ENCODE measurements at regions not wholly inside any gene's neighbourhood (a gene's known extent, or its start where the extent isn't known, plus 50 kb on each side); places are given as distances from the start of the nearest gene placed in this dataset.
A peak's percentile ranks its signal among the peaks of the same experiment; 100 is the strongest.

DNA sequence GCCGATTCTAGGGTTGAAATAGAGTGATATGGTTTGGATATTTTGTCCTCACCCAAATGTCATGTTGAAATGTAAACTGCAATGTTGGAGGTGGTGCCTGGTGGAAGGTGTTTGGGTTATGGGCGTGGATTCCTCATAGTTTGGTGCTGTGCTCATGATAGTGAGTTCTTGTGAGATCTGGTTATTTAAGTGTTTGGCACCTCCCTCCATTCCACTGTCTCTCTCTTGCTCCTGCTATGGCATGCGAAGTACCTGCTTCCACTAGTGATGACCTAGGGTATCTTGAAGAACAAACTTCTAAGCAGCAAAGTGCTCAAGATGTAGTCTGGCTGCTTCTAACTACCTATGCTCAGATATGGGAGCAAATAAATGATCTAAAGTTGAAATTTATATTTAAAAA lies 56.0 kb upstream of the TSPAN18 start:
- Histone ChIP-seq H3K36me3 (ENCODE audit: insufficient read depth, low read length) (no peaks in the 10 kb centered on the region), H3K4me1 (ENCODE audit: insufficient read depth, low read length) (no peaks in the 10 kb centered on the region), H3K9me3 (ENCODE audit: low read length) (no peaks in the 10 kb centered on the region), H3K27ac (ENCODE audit: low read depth, low read length) (no peak overlapping the region), H3K27me3 (ENCODE audit: insufficient read depth, low read length, poor library complexity, severe bottlenecking) (no peaks in the 10 kb centered on the region), H3K4me3 (ENCODE audit: low read length) (no peak overlapping the region)
- H3K9me3 Mint-ChIP-seq = peaks cover 0 to 11% (median 4%) of the 10 kb centered on the region in 5 donors
- CTCF ChIA-PET = no interaction called here
- POLR2A ChIA-PET = no interaction called here
- no peak overlapping the region for H3K4me3 Mint-ChIP-seq
- peaks cover 0 to 7% (median 4%) of the 10 kb centered on the region in 3 donors for H3K4me1 Mint-ChIP-seq
- no peak overlapping the region for H3K27ac Mint-ChIP-seq
- H3K36me3 Mint-ChIP-seq = peaks cover 0 to 22% (median 3%) of the 10 kb centered on the region in 3 donors
- no peak for DNase-seq
- H3K27me3 Mint-ChIP-seq = peaks cover 4 to 17% of the 10 kb centered on the region in 2 donors

DNA sequence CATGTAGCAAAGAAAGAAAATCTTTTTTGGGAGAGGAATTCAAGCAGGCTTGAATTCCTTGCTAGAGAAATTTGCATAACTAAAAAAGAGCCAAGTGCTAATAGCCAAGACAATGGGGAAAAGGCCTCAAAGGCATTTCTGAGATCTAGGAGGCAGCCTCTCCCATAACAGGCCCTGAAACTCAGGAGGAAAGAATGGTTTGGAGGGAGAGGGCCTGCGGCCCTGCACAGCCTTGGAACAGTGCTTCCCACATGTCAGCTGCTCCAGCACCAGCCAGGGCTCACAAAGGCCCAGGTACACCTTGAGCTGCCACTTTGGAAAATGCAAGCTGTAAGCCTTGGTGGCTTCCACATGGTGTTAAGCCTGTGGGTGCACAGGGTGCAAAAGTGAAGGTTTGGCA lies 55.5 kb upstream of the TSPAN18 start:
- Histone ChIP-seq H3K9me3 (ENCODE audit: low read length) (no peaks in the 10 kb centered on the region), H3K4me3 (ENCODE audit: low read length) (no peak overlapping the region), H3K27me3 (ENCODE audit: insufficient read depth, low read length, poor library complexity, severe bottlenecking) (no peaks in the 10 kb centered on the region), H3K36me3 (ENCODE audit: insufficient read depth, low read length) (no peaks in the 10 kb centered on the region), H3K27ac (ENCODE audit: low read depth, low read length) (no peak overlapping the region), H3K4me1 (ENCODE audit: insufficient read depth, low read length) (no peaks in the 10 kb centered on the region)
- Mint-ChIP-seq H3K4me1 (peaks cover 0 to 7% (median 4%) of the 10 kb centered on the region in 3 donors), H3K36me3 (peaks cover 0 to 22% (median 3%) of the 10 kb centered on the region in 3 donors), H3K27ac (peak overlapping the region in 1 of 8 donors; percentile 31), H3K4me3 (no peak overlapping the region), H3K9me3 (peaks cover 0 to 11% (median 4%) of the 10 kb centered on the region in 5 donors), H3K27me3 (peaks cover 4 to 14% of the 10 kb centered on the region in 2 donors)
- no peak for DNase-seq
- ChIA-PET POLR2A (no interaction called here), CTCF (no interaction called here)

GRCh38 chr11:44673688-44674087 lies 53.1 kb upstream of the TSPAN18 start:
- no peak overlapping the region for H3K4me3 ChIP-seq (ENCODE audit: low read length)
- no peak for DNase-seq
- ChIA-PET CTCF (interaction anchor here (1.5 kb wide), 1 partner anchor 100 kb away, joined by 4 read pairs; no protein-coding TSS in a partner anchor), POLR2A (no interaction called here)
- H3K27ac Mint-ChIP-seq = peak overlapping the region in 2 of 8 donors; percentile 7 to 43
- H3K4me1 Mint-ChIP-seq = peaks cover 0 to 9% (median 4%) of the 10 kb centered on the region in 3 donors
- H3K4me1 ChIP-seq (ENCODE audit: insufficient read depth, low read length) = peaks cover under 1% of the 10 kb centered on the region
- H3K36me3 Mint-ChIP-seq = peaks cover 0 to 17% (median 3%) of the 10 kb centered on the region in 3 donors
- no peaks in the 10 kb centered on the region for H3K27me3 ChIP-seq (ENCODE audit: insufficient read depth, low read length, poor library complexity, severe bottlenecking)
- H3K9me3 ChIP-seq (ENCODE audit: low read length) = no peaks in the 10 kb centered on the region
- H3K27me3 Mint-ChIP-seq = peaks cover 2 to 10% of the 10 kb centered on the region in 2 donors
- peaks cover 0 to 11% (median 4%) of the 10 kb centered on the region in 5 donors for H3K9me3 Mint-ChIP-seq
- no peak overlapping the region for H3K27ac ChIP-seq (ENCODE audit: low read depth, low read length)
- no peak overlapping the region for H3K4me3 Mint-ChIP-seq
- H3K36me3 ChIP-seq (ENCODE audit: insufficient read depth, low read length) = no peaks in the 10 kb centered on the region

- Histone ChIP-seq H3K9me3 (ENCODE audit: low read length) (no peaks in the 10 kb centered on the region), H3K4me3 (ENCODE audit: low read length) (no peak overlapping the region), H3K27me3 (ENCODE audit: insufficient read depth, low read length, poor library complexity, severe bottlenecking) (no peaks in the 10 kb centered on the region), H3K27ac (ENCODE audit: low read depth, low read length) (no peak overlapping the region), H3K4me1 (ENCODE audit: insufficient read depth, low read length) (peaks cover 11% of the 10 kb centered on the region), H3K36me3 (ENCODE audit: insufficient read depth, low read length) (no peaks in the 10 kb centered on the region)
- no peak overlapping the region for H3K4me3 Mint-ChIP-seq
- H3K4me1 Mint-ChIP-seq = peaks cover 3 to 18% (median 9%) of the 10 kb centered on the region in 3 donors
- ChIA-PET POLR2A (no interaction called here), CTCF (no interaction called here)
- no peak for DNase-seq
- H3K27ac Mint-ChIP-seq = no peak overlapping the region
- H3K36me3 Mint-ChIP-seq = peaks cover 0 to 17% (median 3%) of the 10 kb centered on the region in 3 donors
- H3K27me3 Mint-ChIP-seq = peaks cover 2 to 4% of the 10 kb centered on the region in 2 donors
- H3K9me3 Mint-ChIP-seq = peaks cover 0 to 11% (median 4%) of the 10 kb centered on the region in 5 donors
These were observed 52.0 kb upstream of the TSPAN18 start for GRCh38 chr11:44674809-44675208.

GRCh38 chr11:44675906-44676305 lies 50.9 kb upstream of the TSPAN18 start:
- ChIA-PET CTCF (no interaction called here), POLR2A (no interaction called here)
- H3K36me3 Mint-ChIP-seq = peaks cover 0 to 13% (median under 1%) of the 10 kb centered on the region in 3 donors
- no peak for DNase-seq
- Histone ChIP-seq H3K27me3 (ENCODE audit: insufficient read depth, low read length, poor library complexity, severe bottlenecking) (no peaks in the 10 kb centered on the region), H3K9me3 (ENCODE audit: low read length) (no peaks in the 10 kb centered on the region), H3K27ac (ENCODE audit: low read depth, low read length) (no peak overlapping the region), H3K36me3 (ENCODE audit: insufficient read depth, low read length) (no peaks in the 10 kb centered on the region), H3K4me3 (ENCODE audit: low read length) (no peak overlapping the region), H3K4me1 (ENCODE audit: insufficient read depth, low read length) (peaks cover 22% of the 10 kb centered on the region)
- H3K9me3 Mint-ChIP-seq = peaks cover 0 to 8% (median 4%) of the 10 kb centered on the region in 5 donors
- no peak overlapping the region for H3K4me3 Mint-ChIP-seq
- no peak overlapping the region for H3K27ac Mint-ChIP-seq
- H3K4me1 Mint-ChIP-seq = peaks cover 13 to 29% (median 20%) of the 10 kb centered on the region in 3 donors
- peaks cover 3 to 4% of the 10 kb centered on the region in 2 donors for H3K27me3 Mint-ChIP-seq

Data from CD8-positive, alpha-beta memory T cell (primary cell).